ENCODE measurements at regions not wholly inside any gene's neighbourhood (a gene's known extent, or its start where the extent isn't known, plus 50 kb on each side); places are given as distances from the start of the nearest gene placed in this dataset.

GRCh38 chr6:21478411-21478810 lies 115.1 kb upstream of the SOX4 start:
- H3K4me3 ChIP-seq (ENCODE audit: low read length in 2 of 2), result no peak overlapping the region
- H3K27me3 ChIP-seq (ENCODE audit: control insufficient read depth in 2 of 2, insufficient read depth in 2 of 2, low read length in 2 of 2), result no peaks in the 10 kb centered on the region
- no peaks in the 10 kb centered on the region for H3K36me3 ChIP-seq (ENCODE audit: control insufficient read depth in 2 of 2, insufficient read depth in 2 of 2, low read length in 2 of 2)
- no peaks in the 10 kb centered on the region for H3K9me3 ChIP-seq (ENCODE audit: control insufficient read depth in 2 of 2, low read length in 2 of 2)
- no peak overlapping the region for H3K9ac ChIP-seq (ENCODE audit: low read depth in 1 of 2, low read length in 2 of 2)
- H3K27ac ChIP-seq (ENCODE audit: low read depth in 2 of 2, low read length in 2 of 2), result no peak overlapping the region
- no peaks in the 10 kb centered on the region for H3K4me1 ChIP-seq (ENCODE audit: control insufficient read depth in 2 of 2, insufficient read depth in 2 of 2, low read length in 2 of 2)

DNA sequence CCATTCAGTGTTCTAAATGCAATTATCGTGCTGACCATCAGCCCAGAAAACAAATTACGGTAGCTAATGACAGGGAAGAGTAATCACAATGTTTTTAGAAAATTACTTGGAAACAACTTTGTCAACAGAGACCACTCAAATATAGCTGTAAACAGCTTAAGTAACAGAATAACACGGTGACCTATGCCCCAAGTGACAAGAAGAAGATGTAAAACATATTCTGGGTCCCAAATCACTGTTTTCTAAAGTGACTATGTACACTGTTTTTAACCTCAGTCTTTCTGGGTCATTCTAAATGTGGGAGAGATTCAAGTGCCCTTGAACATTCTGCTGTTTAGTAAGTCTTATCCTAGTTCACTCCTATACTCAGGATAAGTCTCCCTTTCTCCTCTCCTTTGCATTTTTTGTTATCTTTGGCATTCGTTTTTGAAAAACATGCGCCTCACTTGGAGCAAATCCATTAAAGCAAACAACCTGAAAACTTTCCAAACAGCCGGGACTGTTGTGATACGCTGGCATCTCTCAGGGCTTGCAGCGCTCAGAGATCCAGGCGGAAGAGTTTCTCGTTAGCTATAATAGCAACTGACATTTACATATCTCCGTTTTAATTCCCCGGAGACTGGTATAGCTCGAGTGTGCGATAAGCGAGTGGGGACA lies 114.5 kb upstream of the SOX4 start:
- Histone ChIP-seq H3K9ac (ENCODE audit: low read depth in 1 of 2, low read length in 2 of 2) (no peak overlapping the region), H3K27me3 (ENCODE audit: control insufficient read depth in 2 of 2, insufficient read depth in 2 of 2, low read length in 2 of 2) (no peaks in the 10 kb centered on the region), H3K4me3 (ENCODE audit: low read length in 2 of 2) (peak overlapping the region in 1 of 2 donors; percentile 8), H3K36me3 (ENCODE audit: control insufficient read depth in 2 of 2, insufficient read depth in 2 of 2, low read length in 2 of 2) (no peaks in the 10 kb centered on the region), H3K9me3 (ENCODE audit: control insufficient read depth in 2 of 2, low read length in 2 of 2) (no peaks in the 10 kb centered on the region), H3K27ac (ENCODE audit: low read depth in 2 of 2, low read length in 2 of 2) (no peak overlapping the region), H3K4me1 (ENCODE audit: control insufficient read depth in 2 of 2, insufficient read depth in 2 of 2, low read length in 2 of 2) (no peaks in the 10 kb centered on the region)

- H3K4me3 ChIP-seq (ENCODE audit: low read length in 2 of 2), result no peak overlapping the region
- no peaks in the 10 kb centered on the region for H3K4me1 ChIP-seq (ENCODE audit: control insufficient read depth in 2 of 2, insufficient read depth in 2 of 2, low read length in 2 of 2)
- H3K27ac ChIP-seq (ENCODE audit: low read depth in 2 of 2, low read length in 2 of 2), result no peak overlapping the region
- H3K27me3 ChIP-seq (ENCODE audit: control insufficient read depth in 2 of 2, insufficient read depth in 2 of 2, low read length in 2 of 2), result no peaks in the 10 kb centered on the region
- no peaks in the 10 kb centered on the region for H3K9me3 ChIP-seq (ENCODE audit: control insufficient read depth in 2 of 2, low read length in 2 of 2)
- no peak overlapping the region for H3K9ac ChIP-seq (ENCODE audit: low read depth in 1 of 2, low read length in 2 of 2)
- H3K36me3 ChIP-seq (ENCODE audit: control insufficient read depth in 2 of 2, insufficient read depth in 2 of 2, low read length in 2 of 2), result no peaks in the 10 kb centered on the region
Observed at GRCh38 chr6:21486115-21486514, 107.4 kb upstream of the SOX4 start.

DNA sequence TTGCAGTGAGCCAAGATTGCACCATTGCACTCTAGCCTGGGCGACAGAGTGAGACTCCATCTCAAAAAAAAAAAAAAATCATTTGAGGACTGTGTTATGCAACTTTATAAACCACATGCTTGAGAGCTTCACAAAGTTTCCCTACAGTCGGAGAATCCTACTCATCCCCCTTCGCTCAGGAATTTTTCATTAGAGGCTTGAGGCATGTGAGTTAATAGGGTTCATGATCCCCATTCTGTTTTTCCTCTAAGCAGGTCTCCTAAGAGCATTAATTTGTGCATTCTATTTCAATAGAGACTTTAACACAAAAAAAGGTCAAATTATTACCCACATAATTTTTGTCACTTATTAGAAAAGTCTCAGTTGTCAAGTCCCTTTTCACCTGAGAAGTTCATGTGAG lies 103.7 kb upstream of the SOX4 start:
- no peaks in the 10 kb centered on the region for H3K9me3 ChIP-seq (ENCODE audit: control insufficient read depth in 2 of 2, low read length in 2 of 2)
- H3K27ac ChIP-seq (ENCODE audit: low read depth in 2 of 2, low read length in 2 of 2), result no peak overlapping the region
- H3K4me1 ChIP-seq (ENCODE audit: control insufficient read depth in 2 of 2, insufficient read depth in 2 of 2, low read length in 2 of 2), result no peaks in the 10 kb centered on the region

DNA sequence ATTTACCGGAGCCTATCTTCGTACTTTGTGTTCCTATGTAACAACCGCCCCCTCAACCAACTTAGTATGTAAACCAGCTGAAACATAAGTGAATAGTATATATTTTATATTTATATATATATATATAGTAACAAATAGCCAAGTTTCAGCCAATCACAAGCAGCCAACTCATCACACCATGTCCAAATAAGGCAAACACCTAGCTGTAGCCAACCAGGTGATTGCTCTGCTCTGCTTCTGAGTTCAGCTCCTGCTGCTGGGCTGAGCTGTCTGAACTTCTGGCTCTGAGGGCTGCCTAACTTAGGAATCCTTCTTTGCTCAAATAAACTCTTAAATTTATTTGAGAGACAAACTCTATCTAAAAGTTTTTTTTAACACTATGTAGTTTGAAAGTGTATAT lies 101.6 kb upstream of the SOX4 start:
- no peaks in the 10 kb centered on the region for H3K36me3 ChIP-seq (ENCODE audit: control insufficient read depth in 2 of 2, insufficient read depth in 2 of 2, low read length in 2 of 2)
- no peaks in the 10 kb centered on the region for H3K9me3 ChIP-seq (ENCODE audit: control insufficient read depth in 2 of 2, low read length in 2 of 2)
- no peaks in the 10 kb centered on the region for H3K27me3 ChIP-seq (ENCODE audit: control insufficient read depth in 2 of 2, insufficient read depth in 2 of 2, low read length in 2 of 2)
- no peak overlapping the region for H3K4me3 ChIP-seq (ENCODE audit: low read length in 2 of 2)
- no peak overlapping the region for H3K27ac ChIP-seq (ENCODE audit: low read depth in 2 of 2, low read length in 2 of 2)
- H3K9ac ChIP-seq (ENCODE audit: low read depth in 1 of 2, low read length in 2 of 2), result no peak overlapping the region
- H3K4me1 ChIP-seq (ENCODE audit: control insufficient read depth in 2 of 2, insufficient read depth in 2 of 2, low read length in 2 of 2), result no peaks in the 10 kb centered on the region

More for the DNA sequence above, 103.7 kb upstream of the SOX4 start:
- Histone ChIP-seq H3K4me3 (ENCODE audit: low read length in 2 of 2) (no peak overlapping the region), H3K36me3 (ENCODE audit: control insufficient read depth in 2 of 2, insufficient read depth in 2 of 2, low read length in 2 of 2) (no peaks in the 10 kb centered on the region), H3K9ac (ENCODE audit: low read depth in 1 of 2, low read length in 2 of 2) (no peak overlapping the region), H3K27me3 (ENCODE audit: control insufficient read depth in 2 of 2, insufficient read depth in 2 of 2, low read length in 2 of 2) (no peaks in the 10 kb centered on the region)

GRCh38 chr6:21494505-21494904 lies 99.0 kb upstream of the SOX4 start:
- no peaks in the 10 kb centered on the region for H3K9me3 ChIP-seq (ENCODE audit: control insufficient read depth in 2 of 2, low read length in 2 of 2)
- no peaks in the 10 kb centered on the region for H3K4me1 ChIP-seq (ENCODE audit: control insufficient read depth in 2 of 2, insufficient read depth in 2 of 2, low read length in 2 of 2)
- no peak overlapping the region for H3K4me3 ChIP-seq (ENCODE audit: low read length in 2 of 2)
- H3K9ac ChIP-seq (ENCODE audit: low read depth in 1 of 2, low read length in 2 of 2), result no peak overlapping the region
- H3K36me3 ChIP-seq (ENCODE audit: control insufficient read depth in 2 of 2, insufficient read depth in 2 of 2, low read length in 2 of 2), result no peaks in the 10 kb centered on the region
- H3K27ac ChIP-seq (ENCODE audit: low read depth in 2 of 2, low read length in 2 of 2), result no peak overlapping the region
- no peaks in the 10 kb centered on the region for H3K27me3 ChIP-seq (ENCODE audit: control insufficient read depth in 2 of 2, insufficient read depth in 2 of 2, low read length in 2 of 2)

DNA sequence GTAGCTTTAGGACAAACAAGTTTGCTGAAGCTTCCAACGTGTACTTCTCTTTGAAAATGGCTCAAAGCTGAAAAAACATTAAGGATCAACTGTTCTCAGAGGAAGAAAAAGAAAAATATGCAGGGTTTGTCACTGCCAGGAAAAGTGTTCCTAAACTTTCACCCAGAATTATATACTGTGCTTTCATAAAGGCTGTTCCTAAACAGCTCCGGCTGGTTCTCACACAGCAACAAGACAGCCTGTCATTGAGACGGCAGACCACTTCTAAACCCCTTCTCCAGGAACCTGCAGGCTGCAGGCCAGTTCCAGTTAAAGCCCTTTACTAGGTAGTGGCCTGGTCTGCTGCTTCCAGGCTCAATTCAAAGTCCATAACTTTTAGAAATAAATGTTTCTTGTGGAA lies 97.4 kb upstream of the SOX4 start:
- Histone ChIP-seq H3K27ac (ENCODE audit: low read depth in 2 of 2, low read length in 2 of 2) (no peak overlapping the region), H3K4me3 (ENCODE audit: low read length in 2 of 2) (no peak overlapping the region), H3K36me3 (ENCODE audit: control insufficient read depth in 2 of 2, insufficient read depth in 2 of 2, low read length in 2 of 2) (no peaks in the 10 kb centered on the region), H3K9me3 (ENCODE audit: control insufficient read depth in 2 of 2, low read length in 2 of 2) (no peaks in the 10 kb centered on the region), H3K9ac (ENCODE audit: low read depth in 1 of 2, low read length in 2 of 2) (no peak overlapping the region), H3K4me1 (ENCODE audit: control insufficient read depth in 2 of 2, insufficient read depth in 2 of 2, low read length in 2 of 2) (peaks cover under 1 to 13% of the 10 kb centered on the region in 2 donors), H3K27me3 (ENCODE audit: control insufficient read depth in 2 of 2, insufficient read depth in 2 of 2, low read length in 2 of 2) (no peaks in the 10 kb centered on the region)

GRCh38 chr6:21496706-21497105 lies 96.8 kb upstream of the SOX4 start:
- Histone ChIP-seq H3K9me3 (ENCODE audit: control insufficient read depth in 2 of 2, low read length in 2 of 2) (no peaks in the 10 kb centered on the region), H3K9ac (ENCODE audit: low read depth in 1 of 2, low read length in 2 of 2) (no peak overlapping the region), H3K27ac (ENCODE audit: low read depth in 2 of 2, low read length in 2 of 2) (no peak overlapping the region), H3K4me1 (ENCODE audit: control insufficient read depth in 2 of 2, insufficient read depth in 2 of 2, low read length in 2 of 2) (peaks cover 4 to 14% of the 10 kb centered on the region in 2 donors), H3K27me3 (ENCODE audit: control insufficient read depth in 2 of 2, insufficient read depth in 2 of 2, low read length in 2 of 2) (no peaks in the 10 kb centered on the region), H3K4me3 (ENCODE audit: low read length in 2 of 2) (no peak overlapping the region), H3K36me3 (ENCODE audit: control insufficient read depth in 2 of 2, insufficient read depth in 2 of 2, low read length in 2 of 2) (no peaks in the 10 kb centered on the region)

- peak overlapping the region; percentile 5 to 12 for H3K27ac ChIP-seq (ENCODE audit: low read depth in 2 of 2, low read length in 2 of 2)
- peaks cover 7 to 14% of the 10 kb centered on the region in 2 donors for H3K4me1 ChIP-seq (ENCODE audit: control insufficient read depth in 2 of 2, insufficient read depth in 2 of 2, low read length in 2 of 2)
- no peak overlapping the region for H3K4me3 ChIP-seq (ENCODE audit: low read length in 2 of 2)
- no peak overlapping the region for H3K9ac ChIP-seq (ENCODE audit: low read depth in 1 of 2, low read length in 2 of 2)
- no peaks in the 10 kb centered on the region for H3K27me3 ChIP-seq (ENCODE audit: control insufficient read depth in 2 of 2, insufficient read depth in 2 of 2, low read length in 2 of 2)
- H3K9me3 ChIP-seq (ENCODE audit: control insufficient read depth in 2 of 2, low read length in 2 of 2), result no peaks in the 10 kb centered on the region
- no peaks in the 10 kb centered on the region for H3K36me3 ChIP-seq (ENCODE audit: control insufficient read depth in 2 of 2, insufficient read depth in 2 of 2, low read length in 2 of 2)
Observed at GRCh38 chr6:21500314-21501020, 93.1 kb upstream of the SOX4 start.

DNA sequence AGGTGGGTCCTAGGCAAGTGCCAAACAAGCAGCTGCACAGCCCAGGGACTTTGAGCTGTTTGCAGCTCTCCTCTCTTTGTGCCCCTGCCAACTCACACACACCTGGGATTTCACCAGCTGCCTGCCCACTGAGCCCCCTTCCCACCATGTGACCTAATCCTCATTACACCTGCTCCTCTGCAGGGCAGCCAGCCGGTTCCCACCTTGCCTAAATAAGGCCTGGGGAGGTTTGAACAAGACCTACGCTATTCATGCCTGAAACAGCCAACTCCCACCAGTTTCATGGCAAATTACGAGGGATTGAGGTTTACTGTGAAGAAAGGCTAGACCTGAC lies 92.6 kb upstream of the SOX4 start:
- Histone ChIP-seq H3K27ac (ENCODE audit: low read depth in 2 of 2, low read length in 2 of 2) (peak overlapping the region in 1 of 2 donors; percentile 11), H3K9me3 (ENCODE audit: control insufficient read depth in 2 of 2, low read length in 2 of 2) (no peaks in the 10 kb centered on the region), H3K4me3 (ENCODE audit: low read length in 2 of 2) (no peak overlapping the region), H3K9ac (ENCODE audit: low read depth in 1 of 2, low read length in 2 of 2) (no peak overlapping the region), H3K27me3 (ENCODE audit: control insufficient read depth in 2 of 2, insufficient read depth in 2 of 2, low read length in 2 of 2) (no peaks in the 10 kb centered on the region), H3K36me3 (ENCODE audit: control insufficient read depth in 2 of 2, insufficient read depth in 2 of 2, low read length in 2 of 2) (no peaks in the 10 kb centered on the region), H3K4me1 (ENCODE audit: control insufficient read depth in 2 of 2, insufficient read depth in 2 of 2, low read length in 2 of 2) (peaks cover 7 to 14% of the 10 kb centered on the region in 2 donors)
